NCI-H1417 (cell line): ENCODE measurements at regions not wholly inside any gene's neighbourhood (a gene's known extent, or its start where the extent isn't known, plus 50 kb on each side); places are given as distances from the start of the nearest gene placed in this dataset.
"Not testable (repeated sequence)": the region's sequence is repeated elsewhere in the genome, so short reads cannot be mapped to it uniquely, and the experiment has no call there.

Experiments used
- DNase-seq, 3 experiments: peaks; one replicate each; lab custom pipeline; 2025; lab: John Stamatoyannopoulos, UW

DNA sequence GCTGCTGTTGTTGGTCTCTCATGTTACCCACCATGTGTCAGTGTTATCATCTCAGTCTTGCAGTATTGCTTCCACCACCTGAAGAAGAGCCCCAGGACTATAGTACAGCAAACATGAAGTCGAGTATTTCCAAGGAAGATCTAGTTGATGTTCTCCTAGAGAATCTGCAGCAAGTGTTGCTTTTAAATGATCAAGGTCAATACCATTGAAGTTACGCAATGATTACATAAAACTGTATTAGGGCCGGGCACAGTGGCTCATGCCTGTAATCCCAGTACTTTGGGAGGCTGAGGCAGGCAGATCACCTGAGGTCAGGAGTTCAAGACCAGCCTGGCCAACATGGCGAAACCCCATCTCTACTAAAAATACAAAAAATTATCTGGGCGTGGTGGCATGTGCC lies 173.9 kb downstream of the TJP1 start:
- not testable (repeated sequence) for DNase-seq

DNA sequence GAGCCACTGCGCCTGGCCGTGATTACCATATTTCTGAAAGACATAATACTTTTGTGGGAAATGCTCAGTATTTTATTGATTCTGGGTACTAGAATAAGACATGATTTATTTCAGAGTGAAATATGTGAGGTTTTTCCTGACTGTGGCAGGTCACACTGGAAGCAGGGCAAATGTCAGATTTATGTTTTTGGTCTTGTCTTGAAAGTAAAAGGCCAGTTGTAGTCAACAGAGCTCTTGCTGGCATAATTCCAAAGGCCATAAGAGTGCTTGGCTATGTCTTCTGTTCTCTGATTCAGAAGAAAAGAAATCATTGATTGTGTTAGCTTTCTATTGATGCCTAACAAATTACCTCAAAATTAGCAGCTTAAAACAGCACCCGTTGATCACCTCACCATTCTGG lies 176.4 kb downstream of the TJP1 start:
- no peak for DNase-seq

DNA sequence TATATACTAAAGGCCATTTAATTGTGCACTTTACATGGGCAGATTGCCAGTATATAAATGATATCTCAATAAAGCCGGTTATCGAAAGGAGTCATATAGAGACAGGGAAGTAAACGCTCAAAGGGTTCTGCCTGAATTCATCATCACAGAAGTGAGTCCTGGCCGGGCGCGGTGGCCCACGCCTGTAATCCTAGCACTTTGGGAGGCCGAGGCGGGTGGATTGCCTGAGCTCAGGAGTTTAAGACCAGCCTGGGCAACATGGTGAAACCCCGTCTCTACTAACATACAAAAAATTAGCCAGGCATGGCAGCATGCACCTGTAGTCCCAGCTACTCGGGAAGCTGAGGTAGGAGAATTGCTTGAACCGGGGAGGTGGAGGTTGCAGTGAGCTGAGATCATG lies 177.9 kb downstream of the TJP1 start:
- DNase-seq: not testable (repeated sequence)

DNA sequence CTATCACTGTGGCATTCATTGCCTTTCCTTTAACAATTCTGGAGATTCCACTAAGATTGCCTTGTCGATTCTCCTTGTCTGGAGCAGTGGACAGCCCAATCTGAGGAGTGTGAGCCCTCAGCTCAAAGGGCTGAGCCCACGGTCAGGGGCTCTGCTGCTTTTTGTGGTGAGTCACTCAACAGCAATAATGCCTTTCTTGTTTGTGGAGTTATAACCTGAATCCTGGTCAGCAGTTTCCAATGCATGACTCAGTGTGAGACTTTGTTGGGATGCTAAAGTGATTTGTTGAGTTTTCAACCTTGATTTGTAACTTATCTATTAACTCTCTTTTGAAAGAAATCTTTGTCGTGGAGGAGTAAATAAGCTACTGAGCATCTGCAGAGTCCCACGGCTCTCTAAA lies 183.5 kb downstream of the TJP1 start:
- DNase-seq: no peak

DNA sequence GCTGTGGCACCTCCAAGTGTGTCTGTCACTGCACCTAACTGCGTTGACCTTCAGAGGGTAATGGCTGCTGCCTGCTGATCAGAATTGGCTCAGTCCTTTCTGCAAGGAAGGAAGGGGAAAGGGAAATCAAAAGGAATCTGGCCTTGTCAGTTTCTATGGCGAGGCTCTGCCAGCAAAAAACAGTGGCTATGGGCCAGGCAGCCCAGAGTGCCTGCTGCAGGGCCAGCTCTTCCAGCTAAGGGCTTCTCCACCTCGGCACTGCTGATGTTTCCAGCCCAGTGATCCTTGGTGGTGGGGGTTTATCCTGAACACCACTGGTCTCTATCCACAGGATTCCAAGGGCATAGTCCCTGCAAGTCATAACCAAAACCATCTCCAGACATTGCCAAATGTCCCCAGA lies 184.3 kb downstream of the TJP1 start:
- no peak for DNase-seq

DNA sequence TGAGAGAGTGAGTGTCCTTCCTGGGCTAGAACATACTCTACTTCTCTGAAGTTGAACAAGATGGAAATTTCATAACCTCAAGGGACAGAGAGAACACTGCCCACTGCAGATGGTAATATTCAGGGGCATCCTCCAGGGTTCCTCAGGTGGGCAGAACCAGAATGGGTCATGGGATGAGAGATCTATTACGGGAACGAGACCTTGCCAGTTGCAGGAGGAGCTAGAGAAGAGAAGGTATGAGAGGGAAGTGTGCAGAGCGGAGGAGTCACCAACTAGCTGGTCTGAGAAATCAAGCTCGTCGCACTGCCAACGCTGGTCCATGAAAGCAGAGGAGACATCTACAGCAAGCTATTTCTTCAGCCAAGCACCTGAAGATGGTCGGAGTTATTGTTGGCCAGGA lies 184.7 kb downstream of the TJP1 start:
- DNase-seq: no peak

DNA sequence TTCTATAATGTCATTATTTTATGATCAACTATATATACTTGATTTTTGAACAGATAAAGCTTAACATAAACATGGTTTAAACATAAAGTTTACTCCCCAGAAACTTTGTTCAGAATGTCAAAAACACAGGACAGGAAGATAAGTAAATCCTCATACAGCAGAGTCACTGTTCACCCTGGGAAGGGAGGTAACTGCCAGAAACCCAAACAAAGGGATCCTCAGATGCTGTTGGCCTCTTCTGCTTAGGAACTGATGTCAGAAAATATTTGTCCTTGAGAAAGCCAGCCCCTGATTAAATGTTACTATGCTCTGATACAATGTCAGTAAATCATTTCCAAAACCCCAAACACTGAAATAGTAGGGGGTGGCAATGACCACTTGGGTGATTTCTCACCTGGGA lies 185.3 kb downstream of the TJP1 start:
- no peak for DNase-seq

DNA sequence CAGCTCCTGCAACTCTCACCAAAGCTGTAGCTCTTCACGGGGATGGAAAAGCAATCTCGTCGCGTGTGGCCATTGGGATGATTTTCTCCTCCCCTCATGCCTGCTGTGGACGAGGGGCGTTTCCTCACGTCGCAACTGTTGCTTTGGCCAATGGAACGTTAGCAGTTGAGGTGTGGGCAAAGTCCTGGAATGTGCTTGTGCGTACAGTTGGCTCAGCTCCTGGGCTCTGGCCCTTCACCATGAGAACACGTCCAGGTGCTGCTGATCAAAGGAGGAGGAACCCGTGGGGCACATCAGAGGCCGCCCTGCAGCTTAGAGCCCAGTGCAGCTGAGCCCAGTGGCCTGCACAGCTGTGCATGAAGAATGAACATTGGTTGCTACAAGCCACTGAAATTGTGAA lies 186.1 kb downstream of the TJP1 start:
- DNase-seq: no peak

DNA sequence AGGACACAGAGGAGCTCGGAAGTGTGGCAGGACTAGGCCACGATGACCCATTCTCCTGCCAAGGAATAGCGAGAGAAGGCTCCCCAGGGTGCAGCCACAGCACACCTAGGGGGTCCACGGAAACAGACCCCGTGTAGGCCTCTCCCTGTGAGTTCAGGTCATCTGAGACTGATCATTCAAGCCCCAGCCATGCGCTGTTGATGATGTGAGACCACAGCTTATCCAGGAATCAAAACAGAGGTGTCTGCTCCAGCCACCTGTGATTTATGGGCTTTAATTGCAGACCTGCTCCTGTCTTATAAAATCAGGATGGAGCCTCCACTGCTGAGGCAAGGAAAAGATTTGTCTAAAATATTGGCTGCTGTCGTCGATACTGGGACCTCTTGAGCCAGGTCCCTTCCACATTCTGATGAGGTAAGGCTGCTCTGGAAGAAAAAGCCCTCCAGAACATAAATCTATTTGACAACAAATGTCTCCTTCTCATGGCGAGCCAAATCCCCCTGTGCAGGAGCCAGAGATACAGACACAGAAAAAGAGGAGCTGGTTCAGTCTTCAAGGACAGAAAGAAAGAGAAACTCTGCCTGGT lies 186.7 kb downstream of the TJP1 start:
- DNase-seq: peak in 1 of 3 experiments; percentile 56

DNA sequence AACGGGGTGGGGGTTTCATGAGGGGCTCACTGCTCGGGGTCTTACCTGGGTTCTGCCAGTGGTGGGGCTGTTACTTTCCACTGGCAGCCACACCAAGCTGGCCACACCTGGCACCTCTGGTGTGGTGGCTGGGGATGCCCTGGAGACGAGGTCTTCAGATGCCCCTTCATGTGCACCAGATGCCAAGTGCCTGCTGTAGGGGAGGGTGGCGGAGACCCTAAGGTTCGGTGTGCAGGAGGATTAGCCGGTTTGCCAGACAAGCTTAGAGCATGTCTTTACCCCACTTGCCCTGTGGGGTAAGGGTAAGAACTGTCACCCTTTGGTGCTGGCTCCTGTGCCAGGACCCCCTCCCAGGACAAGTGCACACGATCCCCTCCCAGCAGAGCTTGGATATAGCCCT lies 188.3 kb downstream of the TJP1 start:
- DNase-seq: no peak

DNA sequence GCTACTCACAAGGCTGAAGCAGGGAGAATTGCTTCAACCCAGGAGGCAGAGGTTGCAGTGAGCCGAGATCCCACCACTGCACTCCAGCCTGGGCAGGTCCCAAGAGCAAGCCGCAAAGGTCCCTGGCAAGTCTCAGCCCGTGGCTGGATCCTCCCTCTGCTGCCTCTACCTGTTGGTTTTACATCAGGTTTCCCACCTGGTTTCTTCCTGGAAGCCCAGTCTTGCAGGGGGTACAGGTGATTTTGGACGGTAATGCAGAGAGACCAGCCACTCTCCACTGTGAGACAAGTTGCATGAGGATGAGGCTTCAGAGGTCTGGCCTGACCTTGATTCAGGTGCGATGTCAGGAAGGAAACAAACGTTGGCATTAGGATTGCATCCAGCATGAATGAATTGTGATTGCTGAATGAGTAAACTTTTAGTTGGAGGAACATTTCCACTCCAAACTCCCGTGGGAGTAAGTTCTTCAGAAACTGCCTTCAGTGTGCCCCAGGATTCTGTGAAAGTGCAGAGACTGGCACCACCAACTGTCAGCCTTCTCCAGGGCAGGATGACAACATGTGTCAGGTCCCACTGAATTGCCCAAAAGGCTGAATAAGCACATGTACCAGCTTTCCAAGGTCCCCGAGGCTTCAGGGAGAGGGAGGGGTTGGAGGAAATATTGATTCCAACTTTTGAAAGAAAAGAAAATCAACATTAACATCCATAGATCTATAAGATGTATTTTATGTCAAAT lies 189.4 kb downstream of the TJP1 start:
- no peak for DNase-seq

DNA sequence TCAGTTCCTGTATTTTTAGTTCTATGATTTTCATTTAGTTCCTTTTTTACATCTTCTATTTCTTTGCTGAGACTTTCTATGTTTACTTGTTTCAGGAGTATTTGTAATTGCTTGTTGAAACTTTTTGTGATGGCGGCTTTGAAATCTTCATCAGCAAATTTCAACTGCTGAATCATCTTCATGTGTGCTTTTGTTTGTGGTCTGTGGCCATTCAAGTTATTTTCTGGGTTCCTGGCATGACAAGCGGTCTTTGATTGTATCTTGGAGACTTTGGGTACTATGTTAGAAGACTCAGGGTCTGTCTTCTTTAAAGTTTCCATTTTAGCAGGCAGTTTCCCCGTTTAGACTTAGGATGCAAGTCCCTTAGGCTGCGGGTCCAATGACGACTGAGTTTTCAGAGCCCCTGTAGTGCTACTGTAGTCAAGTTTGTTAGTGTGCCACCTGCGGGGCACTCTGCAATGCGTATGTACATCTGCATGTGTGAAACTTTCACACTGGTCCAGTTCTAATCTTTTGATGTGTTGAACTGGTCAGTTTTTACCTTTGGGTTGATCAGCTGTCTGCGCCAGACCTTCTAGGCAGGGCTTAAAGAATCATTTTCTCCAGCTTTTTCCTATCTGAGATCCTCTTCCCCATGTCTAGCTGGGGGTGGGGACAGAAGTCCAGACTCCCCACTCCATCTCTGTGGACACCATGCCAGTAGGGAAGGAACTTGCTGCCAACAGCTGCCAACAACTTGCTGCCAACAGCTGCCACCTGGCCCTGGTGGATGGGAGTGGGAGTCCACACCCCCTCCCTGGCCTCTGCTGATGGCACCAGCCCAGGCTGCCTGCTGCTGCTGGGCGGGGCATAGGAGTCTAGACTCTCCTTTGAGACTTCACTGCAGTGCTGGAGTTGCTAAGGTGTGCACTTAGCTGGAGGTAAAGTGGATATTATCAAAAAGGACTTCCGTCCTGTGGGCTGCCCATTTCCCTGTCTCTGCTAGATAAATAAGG lies 190.9 kb downstream of the TJP1 start:
- peak; percentile 28 to 48 (median 33) for DNase-seq

DNA sequence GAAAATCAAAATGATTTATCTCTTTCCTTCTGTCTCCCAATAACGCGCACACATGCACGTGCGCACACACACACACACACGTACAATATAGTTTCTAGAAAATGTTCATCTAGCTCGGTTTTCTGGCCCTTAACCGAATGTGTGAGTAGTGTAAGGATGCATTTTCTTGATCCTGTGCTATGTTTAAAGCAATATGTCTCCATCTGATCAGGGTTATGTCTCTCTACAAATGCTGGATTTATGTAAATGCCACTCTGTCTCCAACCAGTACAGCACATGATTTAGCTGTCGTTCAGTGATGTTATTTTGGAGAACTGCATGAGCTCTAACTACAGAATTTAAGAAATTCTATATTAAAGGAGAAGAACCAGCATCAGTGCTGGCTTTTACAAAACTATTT lies 198.0 kb downstream of the TJP1 start:
- no peak for DNase-seq

DNA sequence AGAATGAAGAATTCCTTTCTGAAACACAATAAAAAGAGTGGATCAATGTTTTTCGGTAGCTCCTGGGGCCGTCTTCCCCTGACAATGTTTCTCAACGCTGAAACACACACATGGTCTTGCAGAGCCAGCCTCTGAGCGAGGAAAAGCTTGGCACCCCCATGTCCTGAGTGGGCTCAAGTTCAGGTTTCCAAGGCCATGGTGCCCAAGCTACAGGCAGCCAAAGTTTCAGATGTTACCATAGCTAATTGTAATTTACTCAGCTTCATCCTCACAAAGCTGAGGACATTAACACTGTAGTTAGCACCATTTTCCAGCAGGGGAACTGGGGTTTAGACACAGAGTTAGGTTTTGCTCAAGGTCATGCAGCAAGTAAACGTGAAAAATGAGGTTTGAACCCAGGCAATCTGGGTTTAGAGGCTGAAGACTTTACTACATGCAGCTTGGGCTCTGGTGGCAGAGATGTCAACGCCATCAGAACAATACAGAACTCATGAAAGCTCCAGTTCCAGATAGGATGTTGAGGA lies 199.1 kb downstream of the TJP1 start:
- DNase-seq: no peak

DNA sequence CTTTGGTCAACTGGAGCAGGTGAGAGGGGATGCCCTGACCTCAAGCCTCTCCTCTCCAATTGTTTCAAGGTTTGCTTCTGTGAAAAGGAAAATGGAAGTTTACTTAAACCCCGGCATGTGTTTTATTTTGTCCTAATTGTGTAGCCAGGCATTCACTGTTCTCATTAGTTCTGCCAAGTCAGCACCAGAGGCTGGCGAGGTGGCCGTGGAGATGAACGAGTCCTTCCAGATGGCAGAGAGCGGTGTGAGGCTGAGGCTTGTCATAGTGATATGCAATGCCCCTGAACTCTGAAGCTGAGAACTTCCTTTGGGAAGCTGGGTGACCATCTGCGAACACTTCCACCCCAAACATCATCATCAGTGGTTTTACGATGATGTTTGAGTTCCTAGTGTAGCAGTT lies 199.6 kb downstream of the TJP1 start:
- DNase-seq: no peak

DNA sequence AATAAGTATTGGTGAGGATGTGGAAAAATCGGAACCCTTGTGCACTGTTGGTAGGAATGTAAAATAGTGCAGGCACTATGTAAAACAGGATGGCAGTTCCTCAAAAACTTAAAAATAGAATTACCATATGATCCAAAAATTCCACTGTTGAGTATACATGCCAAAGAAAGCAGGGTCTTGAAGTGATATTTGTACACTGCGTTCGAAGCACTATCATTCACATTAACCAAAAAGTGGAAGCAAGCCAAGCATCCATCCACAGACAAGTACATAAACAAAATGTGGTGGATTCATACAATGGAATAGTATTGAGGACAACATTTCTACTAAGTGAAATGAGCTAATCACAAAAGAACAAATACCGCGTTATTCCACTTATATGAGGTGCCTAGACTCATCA lies 200.7 kb downstream of the TJP1 start:
- no peak for DNase-seq

DNA sequence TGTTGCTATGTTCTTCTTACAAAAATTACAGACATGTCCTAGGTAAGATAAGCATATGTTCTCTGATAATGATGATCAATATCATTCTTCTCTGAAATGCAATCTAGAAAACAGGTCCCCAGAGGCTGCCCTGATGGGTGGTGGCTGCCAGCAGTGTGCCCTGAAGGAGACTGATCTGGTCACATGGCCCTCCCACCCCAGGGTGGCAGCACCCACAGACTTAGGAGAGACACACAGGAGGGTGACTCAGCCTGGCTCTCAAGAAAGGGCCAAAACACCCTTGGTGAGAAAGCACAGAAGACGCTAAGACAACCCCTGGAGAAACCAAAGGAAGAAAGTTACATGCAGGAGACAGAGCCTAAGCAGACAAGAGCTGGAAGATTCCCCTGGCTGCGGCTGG lies 203.7 kb downstream of the TJP1 start:
- DNase-seq: no peak

DNA sequence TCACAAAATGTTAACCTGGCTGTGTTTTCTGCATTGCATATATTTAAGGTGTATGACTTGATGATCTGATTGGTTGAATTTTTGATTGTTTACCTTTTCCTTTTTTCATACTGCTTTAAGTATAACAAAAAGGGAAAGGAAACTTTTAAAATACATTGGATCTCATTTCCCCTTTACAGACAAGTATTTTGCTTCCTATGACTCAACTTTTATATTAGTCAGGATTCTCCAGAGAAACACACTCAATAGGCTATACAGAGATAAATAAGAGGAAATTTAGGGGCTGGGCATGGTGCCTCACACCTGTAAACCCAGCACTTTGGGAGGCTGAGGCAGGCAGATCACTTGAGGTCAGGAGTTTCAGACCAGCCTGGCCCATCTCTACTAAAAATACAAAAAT lies 205.8 kb downstream of the TJP1 start:
- no peak for DNase-seq

DNA sequence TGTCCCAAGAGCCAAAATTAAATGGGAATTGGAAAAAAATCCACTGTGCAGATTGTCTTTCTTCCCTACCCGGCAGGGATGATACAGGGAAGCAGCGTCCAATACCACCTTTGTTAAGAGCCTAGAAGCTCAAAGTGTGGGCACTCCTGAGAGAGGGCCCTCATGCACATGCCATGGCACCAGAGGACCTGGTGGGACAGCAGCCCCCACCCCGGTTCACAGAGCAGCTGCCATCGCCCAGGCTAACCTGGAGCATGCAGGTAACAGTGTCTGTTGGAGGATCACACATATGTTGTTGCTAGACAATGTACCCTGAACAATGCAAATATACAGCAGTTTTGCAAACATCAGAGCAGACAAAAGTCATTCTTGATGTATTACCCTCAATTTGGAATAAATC lies 206.5 kb downstream of the TJP1 start:
- no peak for DNase-seq

DNA sequence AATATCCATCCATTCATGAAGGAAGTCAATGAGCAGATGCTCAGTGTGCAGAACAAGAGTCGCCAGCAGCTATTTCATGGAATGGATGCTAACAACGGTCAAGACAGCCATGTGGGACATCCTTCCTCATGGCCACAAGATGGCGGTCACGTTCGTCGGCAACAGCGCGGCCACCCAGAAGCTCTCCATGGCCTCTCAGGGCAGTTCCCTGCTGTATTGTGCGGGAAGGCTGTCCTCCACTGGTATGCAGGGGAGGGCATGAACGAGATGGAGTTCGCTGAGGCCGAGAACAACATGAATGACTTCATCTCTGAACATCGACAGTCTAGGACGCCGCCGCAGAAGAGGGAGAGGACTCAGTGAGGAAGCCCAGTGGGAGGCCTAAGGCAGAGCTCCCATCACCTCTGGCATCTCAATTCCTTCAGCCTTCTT lies 208.3 kb downstream of the TJP1 start:
- DNase-seq: peak; percentile 11 to 75 (median 53)

DNA sequence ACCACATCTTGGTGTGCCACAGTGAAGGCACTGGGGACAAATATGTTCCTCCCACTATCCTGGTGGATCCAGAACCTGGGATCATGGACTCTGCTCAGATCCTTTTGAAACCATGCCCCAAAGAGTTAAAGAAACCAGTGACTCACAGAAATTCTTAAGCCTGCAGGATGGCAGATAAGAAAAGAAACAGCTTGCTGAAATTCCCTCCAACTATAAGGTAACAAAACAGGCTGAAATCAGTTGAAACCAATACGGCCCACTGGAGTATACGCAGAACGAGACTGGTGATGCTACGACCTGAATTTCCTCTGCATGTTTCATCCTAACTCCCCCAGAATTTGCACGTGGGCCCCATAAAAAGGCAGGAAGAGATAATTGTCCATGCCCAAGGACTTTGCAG lies 209.6 kb downstream of the TJP1 start:
- DNase-seq: no peak

DNA sequence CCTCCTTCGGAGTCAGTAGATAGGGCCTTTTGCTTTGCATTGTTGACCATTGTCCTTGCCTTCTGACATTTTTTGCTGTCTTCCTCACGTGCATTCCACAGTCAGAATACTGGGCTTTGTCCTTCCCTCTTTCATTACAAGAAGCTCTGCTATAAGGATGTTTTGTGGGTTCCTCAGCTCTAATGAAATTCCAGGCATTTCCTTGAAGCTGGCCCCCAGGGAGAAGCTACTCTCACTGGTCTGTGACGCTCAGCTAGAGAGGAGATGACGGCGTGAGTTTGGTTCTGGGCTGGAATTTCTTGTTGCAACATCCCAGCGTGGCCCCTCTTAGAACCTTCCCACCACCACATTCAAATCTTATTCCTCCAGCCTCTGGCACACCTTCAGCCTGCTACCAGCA lies 210.2 kb downstream of the TJP1 start:
- no peak for DNase-seq

DNA sequence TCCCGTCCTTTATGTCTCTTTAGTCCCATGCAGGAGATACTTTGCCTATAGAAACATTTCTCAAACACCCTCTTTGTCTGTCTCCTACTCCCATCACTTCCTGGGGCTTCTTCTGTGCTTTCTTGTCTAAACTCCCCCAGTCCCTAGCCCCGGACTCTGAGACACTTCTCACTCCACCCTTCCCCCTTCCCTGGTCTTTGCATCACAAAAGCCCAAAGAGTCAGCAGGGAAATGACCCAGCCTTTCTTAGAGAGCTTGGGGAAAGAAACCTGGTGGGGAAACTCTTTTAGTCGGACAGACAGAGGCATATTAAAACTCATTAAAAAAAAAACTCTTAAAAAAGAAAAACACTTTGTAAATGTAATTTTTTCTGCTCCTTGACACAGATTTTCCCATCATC lies 211.2 kb downstream of the TJP1 start:
- DNase-seq: no peak
